D721Med (cell line): ENCODE measurements at regions not wholly inside any gene's neighbourhood (a gene's known extent, or its start where the extent isn't known, plus 50 kb on each side); places are given as distances from the start of the nearest gene placed in this dataset.

Source experiments
- DNase-seq: peaks from one replicate; pipeline ENCODE4 v3.0.0; 2011; ENCODE audit warnings: low spot score; ENCODE audit not compliant: insufficient read length
- FAIRE-seq: peaks from 2 replicates; lab custom pipeline; 2011; peaks lifted over from hg19 to GRCh38; lab: Jason Lieb, UNC
- TF ChIP-seq, protein P1 (sequence below): IDR thresholded peaks from 2 replicates; pipeline ENCODE4 v1.5.1; 2012; ENCODE audit warnings: mild to moderate bottlenecking, control low read depth; ENCODE audit not compliant: insufficient read depth; ENCODE audit errors: missing control alignments

DNA sequence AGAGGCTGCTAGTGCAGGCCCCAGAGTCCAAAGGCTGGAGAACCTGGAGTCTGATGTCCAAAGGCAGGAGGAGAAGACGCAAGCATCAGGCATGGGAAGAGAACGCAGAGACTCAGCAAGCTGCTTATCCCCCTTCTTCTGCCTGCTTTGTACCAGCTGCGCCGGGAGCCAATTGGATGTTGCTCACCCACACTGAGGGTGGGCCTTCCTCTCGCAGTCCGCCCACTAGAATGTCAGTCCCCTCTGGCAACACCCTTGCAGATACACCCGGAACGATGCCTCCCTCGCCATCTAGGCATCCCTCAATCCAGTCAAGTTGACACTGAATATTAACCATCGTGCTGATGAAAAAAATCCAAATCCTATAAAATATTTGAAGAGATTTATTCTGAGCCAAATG lies 141.6 kb downstream of the TWIST2 start:
- DNase-seq: no peak
- no peak for FAIRE-seq

DNA sequence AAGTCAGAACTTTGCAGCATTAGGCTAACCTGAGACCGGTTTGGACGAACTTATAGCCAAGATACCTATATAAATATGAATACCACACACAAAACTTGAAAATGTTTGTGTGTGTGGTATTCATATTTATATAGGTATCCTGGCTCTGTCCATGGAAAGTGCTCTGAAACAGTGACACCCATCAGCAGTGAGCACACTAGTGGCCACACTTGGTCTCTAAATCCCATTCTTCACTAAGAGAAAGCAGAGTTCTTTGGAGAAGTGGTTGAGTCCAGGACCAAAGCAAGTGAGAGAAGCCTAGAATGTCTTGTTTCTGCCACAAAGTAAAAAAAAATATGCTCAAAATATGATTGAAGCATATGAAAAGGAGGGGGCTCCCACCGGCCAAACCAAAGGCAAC lies 146.5 kb downstream of the TWIST2 start:
- no peak for DNase-seq
- no peak for FAIRE-seq
- TF ChIP-seq, protein P1, sequence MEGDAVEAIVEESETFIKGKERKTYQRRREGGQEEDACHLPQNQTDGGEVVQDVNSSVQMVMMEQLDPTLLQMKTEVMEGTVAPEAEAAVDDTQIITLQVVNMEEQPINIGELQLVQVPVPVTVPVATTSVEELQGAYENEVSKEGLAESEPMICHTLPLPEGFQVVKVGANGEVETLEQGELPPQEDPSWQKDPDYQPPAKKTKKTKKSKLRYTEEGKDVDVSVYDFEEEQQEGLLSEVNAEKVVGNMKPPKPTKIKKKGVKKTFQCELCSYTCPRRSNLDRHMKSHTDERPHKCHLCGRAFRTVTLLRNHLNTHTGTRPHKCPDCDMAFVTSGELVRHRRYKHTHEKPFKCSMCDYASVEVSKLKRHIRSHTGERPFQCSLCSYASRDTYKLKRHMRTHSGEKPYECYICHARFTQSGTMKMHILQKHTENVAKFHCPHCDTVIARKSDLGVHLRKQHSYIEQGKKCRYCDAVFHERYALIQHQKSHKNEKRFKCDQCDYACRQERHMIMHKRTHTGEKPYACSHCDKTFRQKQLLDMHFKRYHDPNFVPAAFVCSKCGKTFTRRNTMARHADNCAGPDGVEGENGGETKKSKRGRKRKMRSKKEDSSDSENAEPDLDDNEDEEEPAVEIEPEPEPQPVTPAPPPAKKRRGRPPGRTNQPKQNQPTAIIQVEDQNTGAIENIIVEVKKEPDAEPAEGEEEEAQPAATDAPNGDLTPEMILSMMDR: no peak

More for the DNA sequence above, 141.6 kb downstream of the TWIST2 start:
- TF ChIP-seq, protein P1: no peak

GRCh38 chr2:238994876-238995275 lies 147.0 kb downstream of the TWIST2 start:
- TF ChIP-seq, protein P1: no peak
- DNase-seq (no peak), FAIRE-seq (no peak)

DNA sequence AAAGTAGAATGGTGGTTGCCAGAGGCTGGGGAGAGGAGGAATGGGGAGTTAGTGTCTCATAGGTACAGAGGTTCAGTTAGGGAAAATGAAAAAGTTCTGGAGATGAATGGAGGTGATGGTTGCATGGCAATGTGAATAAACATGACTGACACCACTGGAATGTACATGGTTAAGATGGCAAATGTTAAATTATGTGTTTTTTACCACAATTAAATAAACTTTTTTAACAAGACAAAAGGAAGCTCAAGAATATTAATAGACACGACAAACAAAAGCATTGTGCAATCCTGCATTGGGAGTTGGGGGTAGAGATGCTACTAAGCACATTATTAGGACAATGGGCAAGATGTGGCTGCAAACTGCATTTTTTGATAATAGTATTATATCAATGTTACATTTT lies 147.7 kb downstream of the TWIST2 start:
- TF ChIP-seq, protein P1: no peak
- DNase-seq (no peak), FAIRE-seq (no peak)

DNA sequence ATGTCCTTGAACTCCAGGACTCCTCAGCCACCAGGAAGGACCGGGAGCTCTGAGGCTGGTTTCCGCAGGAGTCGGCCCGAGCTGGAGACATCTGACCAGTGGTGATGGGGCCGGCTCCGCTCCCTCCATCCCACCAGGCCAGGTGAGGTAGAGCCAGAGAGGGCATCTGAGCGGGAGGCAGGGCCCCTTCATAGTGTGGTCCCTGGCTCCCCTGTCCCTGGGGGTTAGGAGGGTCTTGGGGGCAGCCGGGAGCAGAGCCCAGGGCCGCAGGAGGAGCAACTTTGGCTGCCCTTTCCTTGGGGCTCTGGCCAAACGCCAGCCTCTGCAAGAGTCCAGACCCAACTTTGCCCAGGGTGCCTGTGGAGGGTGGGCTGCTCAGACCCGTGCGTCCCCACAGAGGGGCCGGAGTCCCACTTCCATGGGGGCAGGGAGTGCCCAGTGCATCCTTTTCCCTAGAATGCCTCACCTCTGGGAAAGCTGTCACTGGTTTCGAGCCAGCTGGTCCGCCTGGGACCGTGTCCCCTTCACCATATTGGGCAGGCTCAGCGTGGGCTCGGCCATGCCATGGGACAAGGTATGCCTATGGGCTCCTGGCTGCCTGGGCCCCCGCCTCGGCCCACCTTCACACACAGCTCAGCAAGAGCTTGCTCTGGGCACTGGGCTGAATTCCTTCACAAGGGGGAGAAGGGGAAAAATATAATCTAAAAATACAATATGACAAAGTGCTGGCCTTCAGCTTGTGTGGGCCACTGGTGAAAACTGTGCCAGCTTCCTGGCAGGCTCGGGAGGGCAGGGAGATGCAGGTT lies 148.6 kb downstream of the TWIST2 start:
- DNase-seq (no peak), FAIRE-seq (no peak)

DNA sequence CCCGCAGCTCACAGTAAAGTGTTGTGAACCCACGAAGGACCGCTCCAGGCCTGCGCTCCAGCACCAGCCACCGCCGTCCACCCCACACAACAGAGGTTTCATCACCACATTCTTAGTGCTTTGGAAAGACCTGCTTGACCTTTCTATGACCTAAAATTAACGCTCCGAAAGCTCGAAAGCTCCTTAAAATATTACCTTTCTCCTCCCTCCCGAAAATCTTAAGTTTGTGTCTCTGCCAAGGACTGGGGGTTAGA lies 149.2 kb downstream of the TWIST2 start:
- DNase-seq (no peak), FAIRE-seq (no peak)
- TF ChIP-seq, protein P1: no peak

More for the DNA sequence above, 148.6 kb downstream of the TWIST2 start:
- TF ChIP-seq, protein P1: no peak

GRCh38 chr2:238997684-238998083 lies 149.8 kb downstream of the TWIST2 start:
- TF ChIP-seq, protein P1: no peak
- DNase-seq (no peak), FAIRE-seq (no peak)
